ENCODE measurements at regions not wholly inside any gene's neighbourhood (a gene's known extent, or its start where the extent isn't known, plus 50 kb on each side); places are given as distances from the start of the nearest gene placed in this dataset.

DNA sequence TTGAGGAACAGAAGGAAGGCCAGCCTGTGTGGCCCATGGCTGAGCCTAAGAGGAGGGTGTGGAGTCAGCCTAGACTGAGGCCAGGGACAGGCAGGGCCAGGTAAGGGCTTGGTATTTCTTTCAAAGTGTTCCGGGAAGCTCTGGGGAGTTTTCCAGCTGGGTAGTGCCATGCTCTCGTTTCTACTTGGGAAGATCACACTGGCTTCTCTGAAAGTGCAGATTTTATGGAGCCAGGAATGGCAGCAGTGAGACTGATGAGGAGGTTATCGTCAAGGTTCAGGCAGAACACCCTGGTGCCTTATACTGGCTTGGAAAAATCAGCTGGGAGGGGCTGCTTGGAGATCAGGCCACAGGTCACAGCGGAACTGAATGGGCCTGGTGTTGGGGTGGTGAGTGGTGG is 245.1 kb downstream of the SOX11 start:
- Histone ChIP-seq H3K9ac (ENCODE audit: low read length) (no peak overlapping the region), H3K9me3 (ENCODE audit: control insufficient read depth, insufficient read depth, low read depth, low read length) (no peaks in the 10 kb centered on the region), H3K4me1 (ENCODE audit: control insufficient read depth, insufficient read depth, low read length) (peaks cover 11% of the 10 kb centered on the region), H3K27ac (ENCODE audit: low read depth, low read length) (no peak overlapping the region), H3K27me3 (ENCODE audit: control insufficient read depth, insufficient read depth, low read length) (no peaks in the 10 kb centered on the region), H3K36me3 (ENCODE audit: control insufficient read depth, insufficient read depth, low read length) (no peaks in the 10 kb centered on the region), H3K4me3 (ENCODE audit: low read depth, low read length) (no peak overlapping the region)

DNA sequence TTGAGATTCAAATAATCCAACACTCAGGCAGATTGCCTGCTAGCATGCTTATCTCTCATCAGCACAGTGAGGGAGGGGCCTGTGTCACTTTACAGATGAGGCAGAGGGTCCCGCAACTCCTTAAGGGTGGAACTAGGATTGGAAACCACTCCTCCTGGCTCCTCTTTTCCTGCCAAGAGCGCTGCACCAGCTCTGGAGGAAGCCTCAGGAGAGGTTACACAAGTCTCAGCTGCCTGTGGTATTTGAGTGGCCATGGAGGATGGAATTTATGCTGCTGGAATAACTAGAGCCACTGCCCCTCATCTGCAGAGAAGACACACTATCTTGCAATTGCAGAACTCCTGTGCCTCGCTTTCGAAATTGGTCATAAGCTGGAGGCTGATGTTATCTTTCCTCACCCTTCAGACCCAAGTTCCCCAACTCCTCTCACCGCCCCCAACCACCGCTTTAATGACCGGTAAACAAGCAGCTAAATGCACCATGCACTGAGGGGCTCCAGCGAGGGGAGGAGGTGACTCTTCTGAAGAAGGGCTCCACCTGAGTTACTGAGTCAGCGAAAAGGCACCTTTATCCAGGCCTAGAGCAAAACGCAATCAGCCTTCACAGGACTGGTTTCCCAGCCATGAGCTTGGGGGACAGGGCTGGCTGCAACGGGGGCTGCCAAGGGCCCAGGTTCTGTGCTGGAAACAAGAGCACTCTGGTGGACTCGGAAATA is 245.8 kb downstream of the SOX11 start:
- no peak overlapping the region for H3K4me3 ChIP-seq (ENCODE audit: low read depth, low read length)
- H3K4me1 ChIP-seq (ENCODE audit: control insufficient read depth, insufficient read depth, low read length) = peaks cover 11% of the 10 kb centered on the region
- no peaks in the 10 kb centered on the region for H3K9me3 ChIP-seq (ENCODE audit: control insufficient read depth, insufficient read depth, low read depth, low read length)
- no peaks in the 10 kb centered on the region for H3K36me3 ChIP-seq (ENCODE audit: control insufficient read depth, insufficient read depth, low read length)
- H3K9ac ChIP-seq (ENCODE audit: low read length) = no peak overlapping the region
- H3K27ac ChIP-seq (ENCODE audit: low read depth, low read length) = no peak overlapping the region
- no peaks in the 10 kb centered on the region for H3K27me3 ChIP-seq (ENCODE audit: control insufficient read depth, insufficient read depth, low read length)

DNA sequence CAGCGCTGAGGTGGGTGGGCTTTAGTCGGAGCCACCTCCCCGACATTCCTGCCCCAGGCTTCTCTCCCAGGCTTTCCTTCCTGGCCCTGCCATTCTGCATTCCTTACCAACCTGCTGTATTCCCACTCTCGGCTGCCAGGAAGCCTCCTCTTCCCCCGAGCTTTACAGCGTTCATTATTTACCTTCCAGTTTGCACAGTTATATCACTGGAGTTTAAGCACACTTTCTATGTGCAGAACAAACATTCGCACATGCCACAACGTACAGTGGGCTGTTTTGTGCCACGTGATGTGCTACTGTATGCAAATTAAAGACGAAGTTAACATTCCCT is 246.3 kb downstream of the SOX11 start:
- Histone ChIP-seq H3K9ac (ENCODE audit: low read length) (no peak overlapping the region), H3K27ac (ENCODE audit: low read depth, low read length) (no peak overlapping the region), H3K4me1 (ENCODE audit: control insufficient read depth, insufficient read depth, low read length) (peaks cover 11% of the 10 kb centered on the region), H3K9me3 (ENCODE audit: control insufficient read depth, insufficient read depth, low read depth, low read length) (no peaks in the 10 kb centered on the region), H3K4me3 (ENCODE audit: low read depth, low read length) (no peak overlapping the region), H3K36me3 (ENCODE audit: control insufficient read depth, insufficient read depth, low read length) (no peaks in the 10 kb centered on the region), H3K27me3 (ENCODE audit: control insufficient read depth, insufficient read depth, low read length) (no peaks in the 10 kb centered on the region)

DNA sequence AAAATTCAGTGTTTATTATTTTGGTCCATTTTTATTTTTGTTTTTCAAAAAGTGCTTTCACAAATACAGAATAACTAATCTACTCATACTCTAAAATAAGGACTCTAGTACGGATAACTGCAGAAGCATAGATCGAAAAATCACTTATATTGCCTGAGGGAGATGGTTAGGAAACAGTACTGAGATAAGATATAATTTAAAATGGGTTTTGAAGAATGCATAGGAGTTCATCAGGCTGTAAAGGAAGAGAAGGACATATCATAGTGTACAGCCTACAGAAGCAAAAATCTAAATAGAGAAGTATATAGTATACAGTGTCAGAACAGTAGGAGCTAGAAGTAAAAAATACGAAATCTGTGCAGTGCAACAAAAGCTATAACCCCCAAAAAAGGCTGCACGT is 247.4 kb downstream of the SOX11 start:
- Histone ChIP-seq H3K36me3 (ENCODE audit: control insufficient read depth, insufficient read depth, low read length) (no peaks in the 10 kb centered on the region), H3K4me3 (ENCODE audit: low read depth, low read length) (no peak overlapping the region), H3K4me1 (ENCODE audit: control insufficient read depth, insufficient read depth, low read length) (peaks cover 11% of the 10 kb centered on the region), H3K27me3 (ENCODE audit: control insufficient read depth, insufficient read depth, low read length) (no peaks in the 10 kb centered on the region), H3K27ac (ENCODE audit: low read depth, low read length) (no peak overlapping the region), H3K9ac (ENCODE audit: low read length) (no peak overlapping the region), H3K9me3 (ENCODE audit: control insufficient read depth, insufficient read depth, low read depth, low read length) (no peaks in the 10 kb centered on the region)

DNA sequence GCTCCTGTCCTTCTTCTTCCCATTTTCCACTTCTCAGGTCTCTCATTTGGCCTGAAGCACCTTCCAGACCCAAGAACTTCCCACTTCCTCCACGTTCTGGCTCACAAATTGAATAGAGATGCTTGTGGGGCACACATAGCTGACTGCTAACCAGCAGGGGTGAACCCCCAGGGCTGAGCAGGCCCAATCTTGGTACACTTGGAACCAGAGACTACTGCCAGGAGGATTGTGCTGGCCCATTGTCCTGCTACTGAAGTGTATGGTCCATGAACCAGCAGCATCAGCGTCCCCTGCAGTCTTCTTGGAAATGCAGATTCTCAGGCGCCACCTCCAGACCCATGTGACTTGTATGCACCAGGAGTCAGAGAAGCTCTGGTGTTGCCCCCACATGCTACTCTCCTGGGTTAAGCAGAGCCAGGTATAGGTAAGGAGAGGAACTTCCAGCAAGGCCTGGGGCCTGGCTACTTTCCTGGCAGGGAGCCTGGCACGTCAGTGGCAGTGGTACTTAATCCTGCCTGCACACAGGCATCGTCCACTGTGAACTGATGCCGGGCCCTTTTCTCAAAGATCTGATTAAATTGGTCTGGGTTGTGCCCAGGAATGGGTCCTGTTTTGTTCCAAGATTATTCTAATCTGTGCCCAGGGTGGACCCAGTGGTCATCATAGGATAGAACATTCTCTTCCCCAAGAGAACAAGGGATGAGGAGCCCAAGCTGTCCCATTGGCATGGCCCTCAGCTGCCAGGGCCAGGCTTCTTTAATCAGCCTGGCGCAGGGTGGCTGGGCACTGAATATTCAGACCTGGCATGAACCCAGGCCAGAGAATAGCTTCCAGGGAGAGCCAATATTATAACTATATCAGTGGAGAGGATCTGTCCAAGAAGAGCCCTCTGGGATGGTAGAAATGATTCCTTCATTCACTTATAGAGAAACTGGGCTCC is 248.7 kb downstream of the SOX11 start:
- no peak overlapping the region for H3K9ac ChIP-seq (ENCODE audit: low read length)
- H3K36me3 ChIP-seq (ENCODE audit: control insufficient read depth, insufficient read depth, low read length) = no peaks in the 10 kb centered on the region
- no peaks in the 10 kb centered on the region for H3K9me3 ChIP-seq (ENCODE audit: control insufficient read depth, insufficient read depth, low read depth, low read length)
- H3K27me3 ChIP-seq (ENCODE audit: control insufficient read depth, insufficient read depth, low read length) = no peaks in the 10 kb centered on the region
- H3K27ac ChIP-seq (ENCODE audit: low read depth, low read length) = no peak overlapping the region
- H3K4me3 ChIP-seq (ENCODE audit: low read depth, low read length) = no peak overlapping the region
- H3K4me1 ChIP-seq (ENCODE audit: control insufficient read depth, insufficient read depth, low read length) = peaks cover 15% of the 10 kb centered on the region

DNA sequence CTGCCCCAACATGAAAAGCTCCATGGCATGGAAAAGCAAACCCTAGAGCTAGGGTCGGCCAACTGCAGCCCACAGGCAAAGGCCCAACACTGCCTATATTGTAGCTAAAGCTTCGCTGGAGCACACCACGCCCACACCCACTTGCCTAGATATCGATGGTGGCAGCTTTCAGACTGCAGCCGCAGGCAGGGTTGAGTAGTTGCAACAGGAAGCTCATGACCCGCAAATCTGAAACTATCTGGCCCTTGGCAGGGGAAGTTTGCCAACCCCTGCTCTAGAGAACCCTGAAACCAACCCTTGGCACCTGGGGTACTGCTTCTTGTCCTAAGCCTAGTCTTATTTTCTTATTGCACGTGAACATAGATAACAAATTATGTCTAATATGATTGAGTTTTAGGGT is 250.0 kb downstream of the SOX11 start:
- Histone ChIP-seq H3K27ac (ENCODE audit: low read depth, low read length) (no peak overlapping the region), H3K9me3 (ENCODE audit: control insufficient read depth, insufficient read depth, low read depth, low read length) (no peaks in the 10 kb centered on the region), H3K9ac (ENCODE audit: low read length) (no peak overlapping the region), H3K4me3 (ENCODE audit: low read depth, low read length) (no peak overlapping the region), H3K27me3 (ENCODE audit: control insufficient read depth, insufficient read depth, low read length) (no peaks in the 10 kb centered on the region), H3K36me3 (ENCODE audit: control insufficient read depth, insufficient read depth, low read length) (no peaks in the 10 kb centered on the region), H3K4me1 (ENCODE audit: control insufficient read depth, insufficient read depth, low read length) (peaks cover 25% of the 10 kb centered on the region)

DNA sequence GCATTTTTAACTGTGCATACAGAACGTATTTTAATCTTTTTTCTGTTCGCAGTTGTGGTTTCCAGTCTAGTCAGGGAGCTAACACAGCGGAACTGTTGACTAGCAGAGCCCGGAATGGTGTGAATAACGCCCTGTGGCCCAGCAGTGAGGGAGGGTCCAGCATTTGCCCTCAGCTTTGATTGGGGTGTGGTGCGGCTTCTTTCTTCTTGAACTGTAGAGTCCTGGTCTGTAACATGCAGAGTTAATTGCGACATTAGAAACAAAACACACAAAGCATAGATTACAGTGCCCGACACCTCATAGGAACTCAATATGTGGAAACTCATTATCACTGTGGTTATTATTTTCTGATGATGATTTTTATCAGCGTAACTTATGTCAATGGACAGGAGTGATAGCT is 253.6 kb downstream of the SOX11 start:
- H3K4me1 ChIP-seq (ENCODE audit: control insufficient read depth, insufficient read depth, low read length) = peaks cover 14% of the 10 kb centered on the region
- no peak overlapping the region for H3K4me3 ChIP-seq (ENCODE audit: low read depth, low read length)
- H3K36me3 ChIP-seq (ENCODE audit: control insufficient read depth, insufficient read depth, low read length) = no peaks in the 10 kb centered on the region
- no peaks in the 10 kb centered on the region for H3K9me3 ChIP-seq (ENCODE audit: control insufficient read depth, insufficient read depth, low read depth, low read length)
- H3K27ac ChIP-seq (ENCODE audit: low read depth, low read length) = no peak overlapping the region
- H3K27me3 ChIP-seq (ENCODE audit: control insufficient read depth, insufficient read depth, low read length) = no peaks in the 10 kb centered on the region
- H3K9ac ChIP-seq (ENCODE audit: low read length) = no peak overlapping the region

DNA sequence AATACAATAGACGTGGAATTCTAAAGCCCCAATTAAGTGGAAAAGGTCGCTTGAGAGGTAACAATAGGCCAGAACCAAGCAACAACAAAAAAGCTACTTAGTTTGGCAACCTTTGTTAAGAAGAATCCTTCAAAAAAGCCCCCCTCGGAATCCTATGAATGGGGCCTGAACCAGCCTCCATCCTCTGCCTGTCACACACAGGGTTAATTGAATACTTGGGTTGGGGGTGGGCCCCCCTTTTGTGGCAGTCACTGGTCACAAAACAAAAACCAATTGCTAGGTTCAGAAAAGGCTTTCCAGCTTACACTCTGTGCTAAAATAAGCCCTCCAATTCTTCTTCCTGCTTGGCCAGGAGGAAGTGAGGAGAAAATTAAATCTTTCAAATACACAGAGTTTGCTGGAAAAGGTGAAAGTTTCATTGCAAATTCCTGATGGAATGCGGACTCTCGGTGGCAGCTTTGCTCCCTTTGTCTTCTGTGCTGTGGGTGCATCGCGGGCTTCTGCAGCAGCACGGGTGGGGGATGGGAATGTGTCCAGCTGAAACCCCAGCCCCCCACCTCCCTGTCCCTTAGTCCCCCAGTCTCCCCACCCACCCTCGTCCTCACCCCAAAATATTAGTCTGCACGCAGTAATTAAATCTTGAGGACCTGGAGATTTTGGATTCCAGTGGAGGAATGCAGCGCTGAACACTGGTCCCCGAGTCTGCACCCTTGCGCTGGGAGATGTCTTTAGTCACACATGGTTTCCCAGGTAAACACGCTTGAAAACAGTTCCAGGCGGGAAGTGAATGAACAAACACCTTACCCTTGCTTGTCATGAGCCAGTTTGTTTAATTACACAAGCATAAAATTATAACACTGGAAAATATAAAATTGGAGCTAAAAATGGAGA is 254.3 kb downstream of the SOX11 start:
- Histone ChIP-seq H3K9me3 (ENCODE audit: control insufficient read depth, insufficient read depth, low read depth, low read length) (no peaks in the 10 kb centered on the region), H3K4me1 (ENCODE audit: control insufficient read depth, insufficient read depth, low read length) (peaks cover 14% of the 10 kb centered on the region), H3K27ac (ENCODE audit: low read depth, low read length) (peak overlapping the region; percentile 7; the same call in 1 of the 2 replicates), H3K4me3 (ENCODE audit: low read depth, low read length) (no peak overlapping the region), H3K9ac (ENCODE audit: low read length) (no peak overlapping the region), H3K36me3 (ENCODE audit: control insufficient read depth, insufficient read depth, low read length) (no peaks in the 10 kb centered on the region), H3K27me3 (ENCODE audit: control insufficient read depth, insufficient read depth, low read length) (no peaks in the 10 kb centered on the region)

DNA sequence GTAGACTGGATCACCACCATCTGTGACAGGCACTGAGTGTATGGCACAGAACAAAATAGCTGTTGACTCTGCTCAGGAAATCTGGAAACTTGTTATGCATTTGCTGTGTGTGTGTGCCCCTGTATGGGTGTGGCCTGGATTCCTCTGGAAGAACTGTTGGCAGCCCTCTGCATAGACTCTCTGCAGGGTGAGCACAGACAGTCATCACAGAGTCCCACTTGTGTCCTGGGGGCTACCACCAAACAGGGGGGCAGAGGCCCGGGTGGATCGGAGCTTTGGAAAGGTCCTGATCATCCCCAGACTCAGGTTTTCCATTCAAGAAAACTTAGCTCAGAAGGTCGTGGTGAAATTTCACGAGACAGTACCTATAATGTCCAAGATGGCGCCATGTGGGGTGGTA is 258.6 kb downstream of the SOX11 start:
- H3K9me3 ChIP-seq (ENCODE audit: control insufficient read depth, insufficient read depth, low read depth, low read length) = no peaks in the 10 kb centered on the region
- H3K4me1 ChIP-seq (ENCODE audit: control insufficient read depth, insufficient read depth, low read length) = peaks cover 12% of the 10 kb centered on the region
- H3K36me3 ChIP-seq (ENCODE audit: control insufficient read depth, insufficient read depth, low read length) = no peaks in the 10 kb centered on the region

DNA sequence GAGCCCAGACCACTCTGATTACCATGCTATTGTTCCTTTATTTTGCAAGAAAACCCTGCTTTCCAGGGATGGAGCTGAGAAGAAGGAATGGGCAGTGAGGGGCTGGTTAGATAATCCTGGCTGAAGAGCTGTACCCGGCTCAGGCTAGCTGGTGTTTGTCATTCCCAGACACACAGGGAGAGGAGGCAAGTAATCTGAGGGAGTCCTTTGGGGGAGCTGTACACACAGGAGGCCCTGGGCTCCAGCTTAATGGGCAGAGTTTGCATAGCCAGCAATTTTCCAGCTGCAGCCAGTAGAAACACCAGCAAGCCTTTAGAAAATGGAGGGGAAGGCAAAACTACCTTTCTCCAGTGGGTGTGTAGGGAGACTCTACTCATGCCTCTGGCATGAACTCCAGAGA is 259.3 kb downstream of the SOX11 start:
- Histone ChIP-seq H3K9ac (ENCODE audit: low read length) (no peak overlapping the region), H3K36me3 (ENCODE audit: control insufficient read depth, insufficient read depth, low read length) (no peaks in the 10 kb centered on the region), H3K9me3 (ENCODE audit: control insufficient read depth, insufficient read depth, low read depth, low read length) (no peaks in the 10 kb centered on the region), H3K4me3 (ENCODE audit: low read depth, low read length) (no peak overlapping the region), H3K4me1 (ENCODE audit: control insufficient read depth, insufficient read depth, low read length) (peaks cover 4% of the 10 kb centered on the region), H3K27me3 (ENCODE audit: control insufficient read depth, insufficient read depth, low read length) (no peaks in the 10 kb centered on the region), H3K27ac (ENCODE audit: low read depth, low read length) (no peak overlapping the region)

More for the DNA sequence above, 258.6 kb downstream of the SOX11 start:
- Histone ChIP-seq H3K9ac (ENCODE audit: low read length) (no peak overlapping the region), H3K27me3 (ENCODE audit: control insufficient read depth, insufficient read depth, low read length) (no peaks in the 10 kb centered on the region), H3K4me3 (ENCODE audit: low read depth, low read length) (no peak overlapping the region), H3K27ac (ENCODE audit: low read depth, low read length) (no peak overlapping the region)
